NCI-H1694 (cell line): ENCODE measurements at regions not wholly inside any gene's neighbourhood (a gene's known extent, or its start where the extent isn't known, plus 50 kb on each side); places are given as distances from the start of the nearest gene placed in this dataset.
A peak's percentile ranks its signal among the peaks of the same experiment; 100 is the strongest.

Experiments
- DNase-seq: peaks from one replicate; lab custom pipeline; 2025; lab: John Stamatoyannopoulos, UW

GRCh38 chr1:87999852-88000251 is 671.2 kb downstream of the LMO4 start:
- DNase-seq: no peak

- DNase-seq: no peak
Measured at GRCh38 chr1:88001460-88001859, 672.8 kb downstream of the LMO4 start.

DNA sequence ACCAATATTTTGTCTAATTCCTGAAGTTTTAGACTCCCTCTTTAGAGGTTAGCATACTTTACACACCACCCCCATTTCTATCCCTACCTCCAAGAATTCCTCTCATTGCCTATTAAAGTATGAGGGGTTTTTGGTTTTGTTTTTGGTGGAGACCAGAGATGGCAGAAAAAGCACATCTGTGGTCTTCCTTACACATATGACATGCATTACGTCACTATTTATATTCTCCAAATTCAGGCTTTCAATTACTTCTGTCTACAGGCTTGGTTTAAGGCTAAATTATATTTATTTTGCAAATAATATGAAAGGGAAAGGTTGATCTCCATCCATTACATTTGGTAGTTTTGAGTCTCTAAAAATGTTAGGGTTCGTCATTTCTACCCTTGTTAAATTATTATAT is 674.6 kb downstream of the LMO4 start:
- no peak for DNase-seq

GRCh38 chr1:88009916-88010315 is 674.2 kb upstream of the PKN2 start:
- no peak for DNase-seq

DNA sequence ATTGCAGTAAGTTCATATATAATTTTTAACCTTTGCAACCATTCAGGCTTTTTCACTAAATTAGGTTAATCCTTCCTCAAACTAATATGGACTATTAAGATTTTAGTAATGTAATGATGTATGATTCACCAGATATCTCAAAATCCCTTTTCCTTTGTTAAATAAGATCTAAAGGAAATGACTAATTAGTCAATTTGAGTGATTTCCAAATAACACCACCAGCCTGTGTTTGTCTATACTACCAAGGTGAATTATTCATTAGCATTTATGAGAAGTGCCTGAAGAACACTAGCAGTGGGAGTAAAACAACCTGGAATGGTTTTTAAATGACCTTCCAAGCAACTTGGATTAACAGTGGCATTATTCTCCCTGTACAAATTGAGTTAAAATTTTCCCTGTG is 670.6 kb upstream of the PKN2 start:
- no peak for DNase-seq

DNA sequence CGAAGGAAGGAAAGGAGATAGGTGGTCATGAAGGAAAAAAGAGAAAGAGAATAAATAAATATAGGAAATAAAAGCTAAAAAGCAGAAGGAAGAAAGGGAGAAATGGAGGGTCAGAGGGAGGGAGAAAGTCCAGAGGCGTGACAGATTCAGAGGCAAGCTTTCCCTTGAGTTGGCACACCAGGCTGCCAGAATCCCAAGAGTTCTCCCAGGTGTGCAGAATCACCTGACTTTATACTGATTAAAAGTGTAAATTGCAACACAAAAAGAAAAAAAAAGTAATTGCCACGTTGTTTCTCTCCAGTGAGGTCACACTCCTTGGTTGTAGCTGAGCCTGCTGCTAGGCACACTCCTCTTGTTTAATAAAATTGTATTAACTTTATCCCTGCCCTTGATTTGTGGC is 669.9 kb upstream of the PKN2 start:
- DNase-seq: no peak

DNA sequence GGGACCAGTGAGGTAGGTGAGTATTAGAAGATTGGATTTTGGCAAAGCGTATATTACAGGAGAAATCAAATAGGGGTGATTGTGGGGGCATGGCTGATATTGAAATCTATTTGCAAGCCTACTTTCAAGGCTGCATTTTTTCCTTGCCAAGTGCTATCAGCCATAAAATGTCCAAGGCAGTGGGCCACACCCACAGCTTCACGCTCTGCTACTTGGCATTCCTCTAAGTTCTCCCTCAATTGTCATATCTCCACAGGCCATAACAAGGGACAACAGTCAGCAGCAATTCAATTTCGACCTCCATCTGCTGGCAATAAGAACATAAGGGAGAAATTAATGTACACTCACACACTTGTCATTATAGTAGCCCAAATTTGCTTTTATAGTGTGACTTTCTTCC is 667.1 kb upstream of the PKN2 start:
- DNase-seq: no peak

DNA sequence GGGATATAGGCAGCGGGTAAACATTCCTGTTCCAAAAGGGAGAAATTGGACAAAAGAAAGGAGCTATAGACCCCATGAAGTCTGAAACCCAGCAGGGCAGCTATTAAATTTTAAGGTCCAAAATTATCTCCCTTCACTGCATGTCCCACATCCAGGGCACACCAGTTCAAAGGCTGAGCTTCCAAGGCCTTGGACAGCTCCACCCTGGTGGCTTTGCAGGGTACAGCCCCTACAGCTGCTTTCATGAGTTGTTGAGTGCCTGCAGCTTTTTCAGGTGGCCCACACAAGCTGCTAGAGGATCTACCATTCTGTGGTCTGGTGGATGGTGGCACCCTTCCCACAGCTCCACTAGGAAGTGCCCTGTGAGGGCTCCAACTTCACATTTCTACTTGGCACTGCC is 662.5 kb upstream of the PKN2 start:
- no peak for DNase-seq

DNA sequence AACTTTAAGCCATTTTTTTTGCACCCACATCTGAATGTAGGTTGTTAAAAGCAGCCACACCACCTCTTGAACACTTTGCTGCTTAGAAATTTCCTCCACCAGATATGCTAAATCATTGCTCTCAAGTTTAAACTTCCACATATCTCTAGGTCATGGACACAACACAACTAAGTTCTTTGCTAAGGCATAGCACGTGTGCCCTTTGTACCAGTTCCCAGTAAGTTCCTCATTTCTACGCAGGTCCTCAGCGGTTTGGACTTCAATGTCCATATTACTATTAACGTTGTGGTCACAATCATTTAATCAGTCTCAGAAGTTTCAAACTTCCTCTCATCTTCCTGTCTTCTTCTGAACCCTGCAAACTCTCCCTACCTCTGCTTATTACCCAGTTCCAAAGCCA is 661.6 kb upstream of the PKN2 start:
- DNase-seq: no peak

DNA sequence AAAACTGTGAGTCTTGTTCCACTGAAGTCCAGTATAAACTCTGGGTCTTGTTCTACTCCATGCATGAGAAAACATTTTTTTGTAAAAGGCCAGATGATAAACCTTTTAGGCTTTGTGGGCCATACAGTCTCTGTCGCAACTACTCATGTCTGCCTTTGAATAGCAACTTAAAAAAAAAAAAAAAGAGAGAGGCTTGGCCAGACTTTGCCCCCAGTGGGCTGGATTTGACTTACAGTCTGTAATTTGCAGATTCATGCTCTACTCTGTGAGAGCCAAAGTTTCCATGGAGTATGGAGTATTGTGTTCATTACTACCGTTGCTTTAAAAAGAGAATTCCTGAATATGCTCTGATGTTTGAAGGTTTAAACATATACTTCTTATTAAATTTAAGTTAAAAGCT is 654.9 kb upstream of the PKN2 start:
- DNase-seq: no peak

- no peak for DNase-seq
Measured at GRCh38 chr1:88029899-88030298, 654.2 kb upstream of the PKN2 start.

DNA sequence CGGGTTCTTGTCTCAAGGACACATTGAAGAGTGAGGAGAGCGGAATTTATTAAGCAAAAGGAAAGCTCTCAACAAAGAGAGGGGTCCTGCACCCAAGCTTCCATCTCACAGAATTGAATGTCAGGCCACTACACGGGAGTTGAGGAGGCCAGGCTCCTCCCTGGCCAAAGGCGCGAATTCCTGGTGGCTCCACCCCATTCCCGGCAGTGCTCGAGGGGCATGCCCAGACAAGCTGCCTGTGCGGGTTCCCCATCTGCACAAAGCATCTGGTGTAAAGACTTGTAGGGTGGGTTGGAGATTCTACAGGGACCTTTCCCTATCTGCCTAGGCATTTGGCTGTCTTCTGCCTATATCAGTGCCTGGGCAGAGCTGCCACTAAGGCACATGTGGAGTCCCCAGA is 648.5 kb upstream of the PKN2 start:
- peak; percentile 8 for DNase-seq

GRCh38 chr1:88036345-88037014 is 647.6 kb upstream of the PKN2 start:
- DNase-seq: no peak

- no peak for DNase-seq
Measured at GRCh38 chr1:88039240-88039639, 644.8 kb upstream of the PKN2 start.

GRCh38 chr1:88043834-88044233 is 640.2 kb upstream of the PKN2 start:
- no peak for DNase-seq

GRCh38 chr1:88052167-88052566 is 631.9 kb upstream of the PKN2 start:
- DNase-seq: no peak

DNA sequence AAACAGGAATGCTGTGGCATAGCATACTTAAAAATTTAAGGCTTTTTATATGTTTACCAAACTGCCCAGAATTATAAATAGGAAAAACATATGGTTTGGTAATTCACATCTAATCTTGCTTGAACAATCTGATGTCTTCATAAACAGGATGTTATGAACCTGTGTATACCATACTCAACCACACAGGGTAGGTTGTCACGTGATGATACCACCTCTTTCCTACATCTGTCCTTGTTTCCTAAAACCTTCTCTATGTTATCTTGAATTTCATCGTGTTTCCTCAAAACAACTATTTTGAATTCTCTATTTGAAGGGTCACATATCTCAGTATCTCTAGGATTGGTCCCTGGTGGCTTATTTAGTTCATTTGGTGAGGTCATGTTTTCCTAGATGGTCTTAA is 631.0 kb upstream of the PKN2 start:
- no peak for DNase-seq

GRCh38 chr1:88056881-88057280 is 627.2 kb upstream of the PKN2 start:
- no peak for DNase-seq

GRCh38 chr1:88058205-88058604 is 625.9 kb upstream of the PKN2 start:
- DNase-seq: no peak

- DNase-seq: no peak
Measured at GRCh38 chr1:88060112-88060673, 623.9 kb upstream of the PKN2 start.

DNA sequence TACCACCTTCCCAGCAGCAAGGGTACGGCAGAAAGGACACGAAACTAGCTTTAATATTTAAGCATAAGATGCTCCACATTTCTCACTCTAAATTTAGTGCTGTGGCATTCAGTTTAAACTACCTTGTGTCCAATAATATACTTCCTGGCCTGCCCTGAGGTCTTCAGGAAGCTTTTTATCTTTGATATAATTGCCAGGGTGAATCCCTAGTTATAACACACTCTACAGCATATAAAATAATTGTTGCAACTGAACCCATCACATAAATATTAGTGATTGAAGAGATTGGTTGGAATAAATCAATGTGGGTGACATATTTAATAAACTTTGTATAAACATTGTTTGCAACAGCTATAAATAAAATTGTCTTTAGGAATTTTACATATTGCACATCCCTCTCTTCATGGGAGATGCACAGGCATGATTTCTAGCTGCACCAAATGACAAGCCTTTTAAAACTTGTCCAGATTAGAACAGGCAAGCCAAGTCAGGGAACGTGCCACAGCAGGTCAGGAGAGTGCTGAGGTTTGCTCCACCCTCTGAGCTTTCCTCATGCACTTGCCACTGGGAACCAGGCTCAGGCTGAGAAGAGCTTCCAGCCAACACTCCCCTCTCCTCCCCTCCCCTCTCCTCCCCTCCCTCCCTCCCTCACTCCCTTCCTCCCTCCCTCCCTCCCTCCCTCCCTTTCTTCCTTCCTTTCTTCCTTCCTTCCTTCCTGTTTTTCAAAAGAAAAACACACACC is 623.2 kb upstream of the PKN2 start:
- DNase-seq: no peak

GRCh38 chr1:88061492-88062177 is 622.4 kb upstream of the PKN2 start:
- peak; percentile 17 for DNase-seq

DNA sequence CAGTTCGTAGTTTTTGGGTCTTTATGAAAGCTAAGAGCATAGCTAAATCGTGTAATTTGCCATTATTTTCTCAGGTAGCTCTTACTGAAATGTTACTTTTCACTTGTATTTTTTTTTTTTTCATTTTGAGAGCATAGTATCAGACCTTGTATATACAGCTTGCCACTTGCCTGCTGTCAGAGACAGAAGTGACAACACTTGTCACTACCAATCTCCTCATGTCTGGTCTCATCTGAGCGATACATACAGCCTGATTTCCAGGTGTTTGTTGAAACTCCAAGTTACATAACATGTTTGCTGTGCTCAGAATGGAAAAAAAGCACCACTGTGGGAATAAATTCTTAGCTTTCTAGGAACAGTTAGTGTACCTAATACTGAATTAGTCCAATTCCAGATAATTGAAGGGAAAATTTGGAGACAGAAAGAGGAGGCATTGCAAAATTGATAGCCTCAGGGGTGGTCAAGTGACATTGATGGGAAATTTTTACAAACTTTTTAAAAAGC is 621.4 kb upstream of the PKN2 start:
- DNase-seq: no peak
